LoVo (cell line): ENCODE measurements at regions not wholly inside any gene's neighbourhood (a gene's known extent, or its start where the extent isn't known, plus 50 kb on each side); places are given as distances from the start of the nearest gene placed in this dataset.

Source experiments
- DNase-seq: peaks from one replicate; pipeline ENCODE4 v3.0.0-alpha.2; 2016; ENCODE audit warnings: low spot score

GRCh38 chr4:133059117-133059516 lies 90.0 kb upstream of the PCDH10 start:
- DNase-seq: no peak

GRCh38 chr4:133062851-133063250 lies 86.2 kb upstream of the PCDH10 start:
- no peak for DNase-seq

- no peak for DNase-seq
Observed at GRCh38 chr4:133068083-133068482, 81.0 kb upstream of the PCDH10 start.

- DNase-seq: no peak
Observed at GRCh38 chr4:133081246-133081645, 67.8 kb upstream of the PCDH10 start.

- no peak for DNase-seq
Observed at GRCh38 chr4:133084421-133084820, 64.7 kb upstream of the PCDH10 start.

GRCh38 chr4:133095591-133095990 lies 53.5 kb upstream of the PCDH10 start:
- no peak for DNase-seq

GRCh38 chr4:133096972-133097371 lies 52.1 kb upstream of the PCDH10 start:
- DNase-seq: no peak
